WTC11 (cell line): ENCODE measurements at regions not wholly inside any gene's neighbourhood (a gene's known extent, or its start where the extent isn't known, plus 50 kb on each side); places are given as distances from the start of the nearest gene placed in this dataset.
"Not testable (repeated sequence)": the region's sequence is repeated elsewhere in the genome, so short reads cannot be mapped to it uniquely, and the experiment has no call there.

Experiments
- ATAC-seq: fragments of 200-7000 bp; cut with Tn5 transposase; 2 replicates; pipeline ENCODE4 v1.10.0; 2021; ENCODE audit warnings: mild to moderate bottlenecking, moderate library complexity
- CTCF ChIA-PET: fragments of 300-600 bp; sonication (Branson Sonifier 250); formaldehyde crosslinking; loops from one replicate; lab custom pipeline; 2021; ENCODE audit warnings: antibody characterized with exemption; lab: Charles Lee
- POLR2A ChIA-PET: fragments of 350-600 bp; sonication (Branson Sonifier 250); formaldehyde crosslinking; loops from one replicate; lab custom pipeline; 2021; ENCODE audit warnings: antibody characterized with exemption; lab: Charles Lee
- DNase-seq: peaks from one replicate; pipeline ENCODE4 v3.0.0; 2021; ENCODE audit warnings: low spot score
- H3K27ac Mint-ChIP-seq: 2 replicates; pipeline ENCODE4 v1.8.0; 2021; ENCODE audit warnings: mixed read lengths
- H3K27me3 Mint-ChIP-seq: 2 replicates; pipeline ENCODE4 v1.8.0; 2021; ENCODE audit warnings: low read depth, mild to moderate bottlenecking, moderate library complexity, mixed read lengths
- H3K36me3 Mint-ChIP-seq: 2 replicates; pipeline ENCODE4 v1.8.0; 2021; ENCODE audit warnings: mixed read lengths
- H3K4me1 Mint-ChIP-seq: 2 replicates; pipeline ENCODE4 v1.8.0; 2022; ENCODE audit warnings: mixed read lengths
- H3K4me3 Mint-ChIP-seq: 2 replicates; pipeline ENCODE4 v1.8.0; 2021; ENCODE audit warnings: mild to moderate bottlenecking, moderate library complexity, mixed read lengths
- H3K9me3 Mint-ChIP-seq: 2 replicates; pipeline ENCODE4 v1.8.0; 2021; ENCODE audit warnings: mixed read lengths
- AR ChIP-seq: fragments of 250-450 bp; sonication (Bioruptor Pico); IDR thresholded peaks from 2 replicates; pipeline ENCODE4 v1.9.0; 2021; ENCODE audit warnings: mild to moderate bottlenecking
- ATF6 ChIP-seq: sonication (generic); formaldehyde crosslinking; IDR thresholded peaks from 2 replicates; pipeline ENCODE4 v1.8.1; 2023; ENCODE audit warnings: mild to moderate bottlenecking, missing genetic modification reagents
- CDX4 ChIP-seq: fragments of 250-450 bp; sonication (Bioruptor Pico); IDR thresholded peaks from 2 replicates; pipeline ENCODE4 v1.9.0; 2021; ENCODE audit warnings: moderate library complexity, mild to moderate bottlenecking, inconsistent platforms, borderline replicate concordance
- E2F4 ChIP-seq: sonication (generic); formaldehyde crosslinking; IDR thresholded peaks from 2 replicates; pipeline ENCODE4 v1.8.1; 2022; ENCODE audit warnings: low read depth, mild to moderate bottlenecking, moderate library complexity, missing genetic modification reagents, borderline replicate concordance
- ETV6 ChIP-seq: sonication (generic); formaldehyde crosslinking; IDR thresholded peaks from 2 replicates; pipeline ENCODE4 v1.8.1; 2022; ENCODE audit warnings: mild to moderate bottlenecking, missing genetic modification reagents
- FOXP4 ChIP-seq: sonication (generic); formaldehyde crosslinking; IDR thresholded peaks from 2 replicates; pipeline ENCODE4 v1.8.0; 2022; ENCODE audit warnings: mild to moderate bottlenecking, missing genetic modification reagents
- HMGA2 ChIP-seq: fragments of 250-450 bp; sonication (Bioruptor Pico); IDR thresholded peaks from 2 replicates; pipeline ENCODE4 v1.4.0; 2021; ENCODE audit warnings: mild to moderate bottlenecking, moderate library complexity
- KAT7 ChIP-seq: sonication (generic); formaldehyde crosslinking; IDR thresholded peaks from 2 replicates; pipeline ENCODE4 v1.8.1; 2023; ENCODE audit warnings: missing genetic modification reagents, mild to moderate bottlenecking, borderline replicate concordance
- NFYB ChIP-seq: sonication (generic); formaldehyde crosslinking; conservative IDR thresholded peaks from 2 replicates; pipeline ENCODE4 v1.8.0; 2022; ENCODE audit warnings: low read depth, missing genetic modification reagents
- SMAD3 ChIP-seq: sonication (generic); formaldehyde crosslinking; IDR thresholded peaks from 2 replicates; pipeline ENCODE4 v1.8.0; 2022; ENCODE audit warnings: missing genetic modification reagents, mild to moderate bottlenecking, borderline replicate concordance
- SOX15 ChIP-seq: fragments of 250-450 bp; sonication (Bioruptor Pico); IDR thresholded peaks from 2 replicates; pipeline ENCODE4 v1.9.0; 2021; ENCODE audit warnings: mild to moderate bottlenecking
- STAT6 ChIP-seq: sonication (generic); formaldehyde crosslinking; conservative IDR thresholded peaks from 2 replicates; pipeline ENCODE4 v1.8.1; 2023; ENCODE audit warnings: mild to moderate bottlenecking, low read depth, missing genetic modification reagents, moderate library complexity
- TP53 ChIP-seq: sonication (generic); formaldehyde crosslinking; IDR thresholded peaks from 2 replicates; pipeline ENCODE4 v1.8.1; 2023; ENCODE audit warnings: mild to moderate bottlenecking, missing genetic modification reagents
- ZNF281 ChIP-seq: sonication (generic); formaldehyde crosslinking; IDR thresholded peaks from 2 replicates; pipeline ENCODE4 v1.8.0; 2023; ENCODE audit warnings: mild to moderate bottlenecking, missing genetic modification reagents
- ZNF423 ChIP-seq: fragments of 250-450 bp; sonication (Bioruptor Pico); IDR thresholded peaks from 2 replicates; pipeline ENCODE4 v2.1.2; 2022; ENCODE audit warnings: mild to moderate bottlenecking, moderate library complexity

- Mint-ChIP-seq H3K27ac (no peak overlapping the region), H3K36me3 (peaks cover 5% of the 10 kb centered on the region; the same call in 1 of the 2 replicates), H3K4me1 (peaks cover 3% of the 10 kb centered on the region; the same call in 1 of the 2 replicates), H3K4me3 (no peak overlapping the region), H3K27me3 (no peaks in the 10 kb centered on the region), H3K9me3 (peaks cover 10% of the 10 kb centered on the region)
- CTCF ChIA-PET, result no interaction called here
- no peak for ATAC-seq
- no peak for DNase-seq
- POLR2A ChIA-PET, result no interaction called here
- no peak for TF ChIP-seq AR
- TF ChIP-seq STAT6, result no peak
- no peak for TF ChIP-seq NFYB
- no peak for TF ChIP-seq SMAD3
- TF ChIP-seq TP53 (CRISPR knock-in tag), result no peak
- no peak for TF ChIP-seq E2F4 (CRISPR knock-in tag)
- TF ChIP-seq SOX15, result no peak
- no peak for TF ChIP-seq KAT7 (CRISPR knock-in tag)
- no peak for TF ChIP-seq ATF6 (CRISPR knock-in tag)
- no peak for TF ChIP-seq ETV6 (CRISPR knock-in tag)
- no peak for TF ChIP-seq ZNF423 (CRISPR knock-in tag)
- TF ChIP-seq FOXP4 (CRISPR knock-in tag), result no peak
- no peak for TF ChIP-seq ZNF281
- no peak for TF ChIP-seq CDX4 (CRISPR knock-in tag)
- no peak for TF ChIP-seq HMGA2 (CRISPR knock-in tag)
These were observed 645.1 kb upstream of the DEFB115 start for GRCh38 chr20:30612344-30612743.

- H3K9me3 Mint-ChIP-seq, ATAC-seq, H3K36me3 Mint-ChIP-seq: not testable (repeated sequence)
These were observed 636.1 kb upstream of the DEFB115 start for GRCh38 chr20:30621346-30621745.

GRCh38 chr20:30624310-30624709, 633.2 kb upstream of the DEFB115 start:
- ATAC-seq, H3K4me1 Mint-ChIP-seq, DNase-seq, POLR2A ChIA-PET, H3K9me3 Mint-ChIP-seq, H3K27ac Mint-ChIP-seq, H3K27me3 Mint-ChIP-seq, CTCF ChIA-PET, H3K4me3 Mint-ChIP-seq, H3K36me3 Mint-ChIP-seq: not testable (repeated sequence)

More at GRCh38 chr20:30621346-30621745, 636.1 kb upstream of the DEFB115 start:
- H3K4me3 Mint-ChIP-seq, DNase-seq, POLR2A ChIA-PET, H3K4me1 Mint-ChIP-seq, CTCF ChIA-PET, H3K27ac Mint-ChIP-seq, H3K27me3 Mint-ChIP-seq: not testable (repeated sequence)

GRCh38 chr20:30629376-30629775, 628.1 kb upstream of the DEFB115 start:
- CTCF ChIA-PET, H3K27ac Mint-ChIP-seq, H3K4me1 Mint-ChIP-seq, ATAC-seq, H3K36me3 Mint-ChIP-seq, H3K4me3 Mint-ChIP-seq, DNase-seq, POLR2A ChIA-PET, H3K27me3 Mint-ChIP-seq: not testable (repeated sequence)
- H3K9me3 Mint-ChIP-seq, result peaks cover 18% of the 10 kb centered on the region
